ENCODE measurements at regions not wholly inside any gene's neighbourhood (a gene's known extent, or its start where the extent isn't known, plus 50 kb on each side); places are given as distances from the start of the nearest gene placed in this dataset.

- Histone ChIP-seq H3K79me2 (ENCODE audit: control insufficient read depth, insufficient read depth, low read length) (peaks cover 62% of the 10 kb centered on the region), H3K9me3 (replicated peaks; ENCODE audit: control insufficient read depth, insufficient read depth, low read length) (no peaks in the 10 kb centered on the region), H3K27ac (ENCODE audit: control insufficient read depth, insufficient read depth) (no peak overlapping the region), H2AFZ (ENCODE audit: control insufficient read depth, low read depth, low read length) (no peak overlapping the region), H3K36me3 (ENCODE audit: control insufficient read depth in 2 of 2, insufficient read depth in 2 of 2, low read length in 1 of 2) (peaks cover 0 to 18% of the 10 kb centered on the region in 2 experiments), H3K4me1 (ENCODE audit: control insufficient read depth, insufficient read depth, low read length) (peaks cover 52% of the 10 kb centered on the region), H3K4me2 (ENCODE audit: control insufficient read depth, insufficient read depth) (no peak overlapping the region), H3K27me3 (replicated peaks in 1 of 2; ENCODE audit: control insufficient read depth in 2 of 2, insufficient read depth in 2 of 2, low read length in 1 of 2) (no peaks in the 10 kb centered on the region), H3K9ac (ENCODE audit: control insufficient read depth, insufficient read depth, low read length) (no peak overlapping the region), H3K4me3 (no peak overlapping the region), H4K20me1 (ENCODE audit: control insufficient read depth, insufficient read depth) (no peaks in the 10 kb centered on the region)
- ChIA-PET CTCF (interaction anchor here (0.6 to 1.1 kb wide), 2 partner anchors 11 to 69 kb away, joined by 3 read pairs; no protein-coding TSS in a partner anchor), SMC1A (ENCODE audit: uncharacterized antibody, unreplicated experiment) (interaction anchor here (1.6 kb wide), 1 partner anchor 68 kb away, joined by 5 read pairs; no protein-coding TSS in a partner anchor), RAD21 (ENCODE audit: unreplicated experiment) (interaction anchor here (1.1 to 1.7 kb wide), 4 partner anchors 12 to 97 kb away, joined by 3 to 5 read pairs (median 3); no protein-coding TSS in a partner anchor), POLR2A (interaction anchor here (1.5 kb wide), 1 partner anchor 31 kb away, joined by 4 read pairs; no protein-coding TSS in a partner anchor)
- 62% methylated on average over 7 of the region's 7 CpGs for WGBS (ENCODE audit: insufficient coverage, insufficient replicate concordance, low lambda C conversion rate, missing lambda C conversion rate)
- no TSS peak for BruUV-seq (replicated peaks)
- intact Hi-C loops (cut with micrococcal nuclease; ENCODE audit: unreplicated experiment) = no loop called here
- DNase-seq (ENCODE audit: low read depth, low spot score) (no peak), FAIRE-seq (no peak), ATAC-seq (no peak)
- in situ Hi-C loops (cut with MboI) = no loop called here
- TF ChIP-seq EP300 (IDR thresholded peaks at IDR 0.05; ENCODE audit: borderline replicate concordance in 1 of 2, control insufficient read depth in 1 of 2, low read depth in 2 of 2, low read length in 2 of 2) (no peak), ZNF592 (IDR thresholded peaks at IDR 0.05) (no peak), NFYA (IDR thresholded peaks at IDR 0.05; ENCODE audit: borderline replicate concordance, low read depth, low read length) (no peak), SMAD5 (IDR thresholded peaks at IDR 0.05; ENCODE audit: low read depth) (no peak), PKNOX1 (IDR thresholded peaks at IDR 0.05) (no peak), FOS (IDR thresholded peaks at IDR 0.05; ENCODE audit: borderline replicate concordance, extremely low read depth, insufficient read length) (no peak), FOXM1 (IDR thresholded peaks at IDR 0.05; ENCODE audit: low read depth, low read length) (no peak), JUNB (IDR thresholded peaks at IDR 0.05) (no peak), ZBED1 (IDR thresholded peaks at IDR 0.05; ENCODE audit: borderline replicate concordance) (no peak), ATF3 (IDR thresholded peaks at IDR 0.05; ENCODE audit: borderline replicate concordance, extremely low read depth, low read depth, low read length) (no peak), IKZF1 (conservative IDR thresholded peaks at IDR 0.05) (no peak), YBX1 (IDR thresholded peaks at IDR 0.05) (no peak), BMI1 (IDR thresholded peaks at IDR 0.05; ENCODE audit: borderline replicate concordance) (no peak), NBN (IDR thresholded peaks at IDR 0.05) (no peak), IRF3 (IDR thresholded peaks at IDR 0.05) (no peak), NKRF (conservative IDR thresholded peaks at IDR 0.05) (no peak), CHD2 (IDR thresholded peaks at IDR 0.05; ENCODE audit: borderline replicate concordance, low read depth, low read length) (no peak)
These were observed 69.8 kb downstream of the NCOR2 start for GRCh38 chr12:124497658-124498057.

All from GM12878 (cell line).